C4-2B (cell line): ENCODE measurements at regions not wholly inside any gene's neighbourhood (a gene's known extent, or its start where the extent isn't known, plus 50 kb on each side); places are given as distances from the start of the nearest gene placed in this dataset.

Experiments
- CTCF ChIP-seq: fragments of 450-650 bp; conservative IDR thresholded peaks from 2 replicates; pipeline ENCODE4 v1.5.1; 2017; ENCODE audit warnings: mild to moderate bottlenecking
- ZFX ChIP-seq: fragments of 450-650 bp; IDR thresholded peaks from 2 replicates; pipeline ENCODE4 v1.6.1; 2017

DNA sequence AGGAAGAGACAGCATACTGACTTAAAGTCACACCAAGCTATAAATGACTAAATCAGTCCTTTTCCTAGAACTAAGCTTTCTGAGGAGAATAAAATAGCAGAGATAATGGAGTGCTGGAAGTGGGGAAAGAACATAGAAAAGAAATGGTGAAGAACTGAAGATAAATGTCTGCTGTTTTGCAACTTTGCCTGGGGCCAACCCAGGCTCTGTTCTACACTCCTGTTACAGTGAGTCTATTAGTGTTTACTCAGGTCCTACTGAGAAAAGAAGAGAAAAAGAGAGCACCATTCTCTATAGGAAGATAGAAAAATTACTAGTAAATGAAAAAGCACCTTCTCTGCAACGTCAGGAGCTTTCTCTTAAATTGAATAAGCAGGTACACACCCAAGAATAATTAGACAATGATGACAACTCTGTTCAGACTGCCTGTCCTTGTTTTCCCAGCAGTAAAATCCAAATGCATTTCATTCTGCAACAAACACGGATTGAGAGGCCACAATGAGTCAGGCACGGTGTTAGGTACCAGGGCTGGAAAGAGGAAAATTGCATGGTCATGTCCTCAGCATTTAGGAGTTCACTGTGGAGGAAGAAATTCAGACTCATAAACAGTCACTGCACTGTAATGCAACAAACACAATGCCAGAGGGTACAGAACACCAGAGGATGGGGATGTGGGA, 139.4 kb upstream of the CAMK1G start:
- TF ChIP-seq CTCF (no peak), ZFX (no peak)
